ENCODE measurements at regions not wholly inside any gene's neighbourhood (a gene's known extent, or its start where the extent isn't known, plus 50 kb on each side); places are given as distances from the start of the nearest gene placed in this dataset.

GRCh38 chr14:76950055-76951020 is 78.2 kb downstream of the IRF2BPL start:
- Histone ChIP-seq H3K4me3 (no peak overlapping the region), H3K27ac (peak overlapping the region; percentile 41 to 97 (median 72)), H3K9me3 (no peaks in the 10 kb centered on the region), H3K36me3 (no peaks in the 10 kb centered on the region), H3K27me3 (no peaks in the 10 kb centered on the region), H3K4me1 (peaks cover 3 to 70% (median 61%) of the 10 kb centered on the region in 4 donors)
- 74 to 76% methylated on average over 14 of the region's 14 CpGs for WGBS, 2 donors
- no peak for TF ChIP-seq EP300 (IDR thresholded peaks at IDR 0.05)
- TF ChIP-seq CTCF (IDR thresholded peaks at IDR 0.05) = no peak
- DNase-seq = no peak
- intact Hi-C loops (cut with DNase I) = no loop called here

GRCh38 chr14:76948976-76949375 is 79.5 kb downstream of the IRF2BPL start:
- TF ChIP-seq EP300 (IDR thresholded peaks at IDR 0.05) = no peak
- no peak for TF ChIP-seq POLR2AphosphoS5 (IDR thresholded peaks at IDR 0.05)
- TF ChIP-seq CTCF (IDR thresholded peaks at IDR 0.05) = no peak
- no peak for TF ChIP-seq POLR2A (IDR thresholded peaks at IDR 0.05)
- Histone ChIP-seq H3K4me1 (peaks cover 3 to 56% (median 47%) of the 10 kb centered on the region in 4 donors), H3K27me3 (no peaks in the 10 kb centered on the region), H3K9me3 (no peaks in the 10 kb centered on the region), H3K27ac (peak overlapping the region in 3 of 4 donors; percentile 76 to 97 (median 78)), H3K36me3 (no peaks in the 10 kb centered on the region), H3K4me3 (no peak overlapping the region)
- no peak for DNase-seq
- WGBS, 2 donors = 87 to 92% methylated on average over 6 of the region's 6 CpGs
- intact Hi-C loops (cut with DNase I) = no loop called here

- no peak overlapping the region for H3K4me3 ChIP-seq
- intact Hi-C loops (cut with DNase I) = no loop called here
- H3K4me1 ChIP-seq = peaks cover 3 to 50% (median 41%) of the 10 kb centered on the region in 4 donors
- H3K27me3 ChIP-seq = no peaks in the 10 kb centered on the region
- peak overlapping the region; percentile 76 to 97 (median 78) for H3K27ac ChIP-seq
- TF ChIP-seq EP300 (IDR thresholded peaks at IDR 0.05) = no peak
- no peak for TF ChIP-seq POLR2A (IDR thresholded peaks at IDR 0.05)
- no peak for TF ChIP-seq POLR2AphosphoS5 (IDR thresholded peaks at IDR 0.05)
- no peak for TF ChIP-seq CTCF (IDR thresholded peaks at IDR 0.05)
- DNase-seq = peak; percentile 67
- no peaks in the 10 kb centered on the region for H3K9me3 ChIP-seq
- WGBS, 2 donors = 44 to 73% methylated on average over 11 of the region's 11 CpGs
- H3K36me3 ChIP-seq = no peaks in the 10 kb centered on the region
Observed at GRCh38 chr14:76948213-76948947, 80.1 kb downstream of the IRF2BPL start.

- DNase-seq = no peak
- intact Hi-C loops (cut with DNase I) = loop anchor here (2.0 kb wide), 1 partner anchor 103 kb away; no protein-coding TSS in a partner anchor
- Histone ChIP-seq H3K4me1 (peaks cover 3 to 46% (median 37%) of the 10 kb centered on the region in 4 donors), H3K4me3 (peak overlapping the region in 1 of 4 donors; percentile 18), H3K36me3 (no peaks in the 10 kb centered on the region), H3K27me3 (no peaks in the 10 kb centered on the region), H3K27ac (peak overlapping the region; percentile 76 to 97 (median 78)), H3K9me3 (no peaks in the 10 kb centered on the region)
- WGBS, 2 donors = 50 to 71% methylated on average over 5 of the region's 5 CpGs
- no peak for TF ChIP-seq POLR2AphosphoS5 (IDR thresholded peaks at IDR 0.05)
- TF ChIP-seq POLR2A (IDR thresholded peaks at IDR 0.05) = no peak
- TF ChIP-seq EP300 (IDR thresholded peaks at IDR 0.05) = no peak
- TF ChIP-seq CTCF (IDR thresholded peaks at IDR 0.05) = no peak
Observed at GRCh38 chr14:76947838-76948184, 80.7 kb downstream of the IRF2BPL start.
